ENCODE measurements at regions not wholly inside any gene's neighbourhood (a gene's known extent, or its start where the extent isn't known, plus 50 kb on each side); places are given as distances from the start of the nearest gene placed in this dataset.

- TF ChIP-seq CTCF (IDR thresholded peaks at IDR 0.05; ENCODE audit: low read length) (no peak), EZH2 (optimal IDR thresholded peaks at IDR 0.05; ENCODE audit: low read depth, low read length) (no peak)
Measured at GRCh38 chr3:55170444-55170843, 242.6 kb upstream of the LRTM1 start.
